Activated naive CD8-positive, alpha-beta T cell treated with anti-CD3 and anti-CD28 coated beads, Interleukin-2, amount 50 U/mL, for 24 hours (primary cell): ENCODE measurements at regions not wholly inside any gene's neighbourhood (a gene's known extent, or its start where the extent isn't known, plus 50 kb on each side); places are given as distances from the start of the nearest gene placed in this dataset.

Experiments used
- ATAC-seq: fragments of 150-1000 bp; cut with Tn5 transposase; one replicate; pipeline ENCODE4 v1.10.0; 2021
- DNase-seq: peaks from one replicate; pipeline ENCODE4 v3.0.0; 2021
- H3K27ac Mint-ChIP-seq: one replicate; pipeline ENCODE4 v1.8.0; 2021; ENCODE audit warnings: mild to moderate bottlenecking, mixed read lengths
- H3K27me3 Mint-ChIP-seq: one replicate; pipeline ENCODE4 v1.8.0; 2021; ENCODE audit warnings: mixed read lengths
- H3K36me3 Mint-ChIP-seq: one replicate; pipeline ENCODE4 v1.8.0; 2021; ENCODE audit warnings: low read depth, mixed read lengths
- H3K4me1 Mint-ChIP-seq: one replicate; pipeline ENCODE4 v1.8.0; 2021; ENCODE audit warnings: mixed read lengths
- H3K4me3 Mint-ChIP-seq: one replicate; pipeline ENCODE4 v1.8.0; 2021; ENCODE audit warnings: mild to moderate bottlenecking, moderate library complexity, mixed read lengths
- H3K9me3 Mint-ChIP-seq: one replicate; pipeline ENCODE4 v1.8.0; 2021; ENCODE audit warnings: mixed read lengths

DNA sequence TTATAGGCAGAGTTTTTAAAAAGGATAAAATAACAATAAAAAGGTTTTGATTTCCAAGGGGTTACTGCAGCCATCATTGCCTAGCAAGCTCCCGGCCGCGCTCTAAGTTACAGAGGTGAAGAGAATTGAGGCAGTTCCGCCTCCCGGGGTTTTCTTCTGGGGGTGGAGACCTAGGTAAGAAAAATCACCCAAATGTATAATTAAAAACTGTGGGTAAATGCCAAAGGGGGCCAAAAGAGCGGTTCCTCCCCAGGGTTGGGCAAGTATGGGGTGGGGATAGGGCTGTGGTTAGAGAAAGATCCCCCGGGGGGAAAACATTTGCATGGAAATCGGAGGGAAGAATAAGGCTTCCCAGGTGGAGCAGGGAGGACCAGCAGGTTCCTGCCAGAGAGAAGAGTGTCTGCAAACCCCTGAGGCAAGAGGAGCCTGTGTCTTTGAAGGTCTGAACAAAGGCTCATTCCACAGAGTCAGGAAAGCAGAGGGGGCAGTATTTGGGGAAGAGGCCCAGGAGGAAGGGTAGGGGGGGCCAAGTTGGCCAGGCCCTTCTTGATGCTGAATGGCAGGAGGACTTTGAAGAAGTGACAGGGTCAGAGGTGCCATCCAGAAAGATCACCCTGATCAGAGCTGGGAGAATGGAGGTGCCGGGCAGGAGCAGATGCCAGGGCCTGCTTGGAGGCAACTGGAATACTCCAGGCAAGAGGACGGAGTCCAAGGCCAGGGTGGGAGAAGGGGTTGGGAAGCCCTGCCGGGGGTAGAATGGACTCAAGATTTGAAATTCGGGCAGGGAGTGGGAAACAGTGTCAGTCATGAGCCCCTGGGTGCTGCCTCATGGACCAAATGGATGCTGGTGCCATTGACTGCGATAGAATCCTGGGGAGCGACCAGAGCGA, 152.9 kb upstream of the RGMA start:
- no peak for ATAC-seq
- Mint-ChIP-seq H3K36me3 (no peaks in the 10 kb centered on the region), H3K27me3 (peaks cover 7% of the 10 kb centered on the region), H3K9me3 (no peaks in the 10 kb centered on the region), H3K4me1 (peaks cover under 1% of the 10 kb centered on the region), H3K27ac (no peak overlapping the region), H3K4me3 (no peak overlapping the region)
- no peak for DNase-seq

DNA sequence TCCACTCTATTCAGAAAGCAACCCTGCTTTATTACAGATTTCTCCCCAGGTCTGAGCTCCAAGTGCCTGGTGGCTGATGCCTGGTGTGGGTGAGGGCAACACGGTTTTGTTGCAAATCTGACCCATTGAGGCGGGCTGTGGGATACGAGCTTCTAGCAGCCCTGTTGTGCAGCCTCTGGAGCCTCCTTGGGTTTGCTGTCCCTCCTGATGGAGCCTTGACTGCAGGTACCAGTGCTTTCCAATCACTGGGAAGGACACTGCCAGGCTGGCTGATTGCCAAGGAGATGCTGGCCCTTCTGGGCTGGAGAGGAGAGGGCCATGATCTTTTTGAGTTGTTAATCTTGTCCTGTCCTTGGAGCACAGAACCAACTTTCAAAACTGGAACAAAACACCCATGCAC, 151.0 kb upstream of the RGMA start:
- ATAC-seq, result no peak
- Mint-ChIP-seq H3K27ac (no peak overlapping the region), H3K27me3 (peaks cover 5% of the 10 kb centered on the region), H3K36me3 (no peaks in the 10 kb centered on the region), H3K4me3 (no peak overlapping the region), H3K9me3 (no peaks in the 10 kb centered on the region), H3K4me1 (peaks cover 1% of the 10 kb centered on the region)
- no peak for DNase-seq

DNA sequence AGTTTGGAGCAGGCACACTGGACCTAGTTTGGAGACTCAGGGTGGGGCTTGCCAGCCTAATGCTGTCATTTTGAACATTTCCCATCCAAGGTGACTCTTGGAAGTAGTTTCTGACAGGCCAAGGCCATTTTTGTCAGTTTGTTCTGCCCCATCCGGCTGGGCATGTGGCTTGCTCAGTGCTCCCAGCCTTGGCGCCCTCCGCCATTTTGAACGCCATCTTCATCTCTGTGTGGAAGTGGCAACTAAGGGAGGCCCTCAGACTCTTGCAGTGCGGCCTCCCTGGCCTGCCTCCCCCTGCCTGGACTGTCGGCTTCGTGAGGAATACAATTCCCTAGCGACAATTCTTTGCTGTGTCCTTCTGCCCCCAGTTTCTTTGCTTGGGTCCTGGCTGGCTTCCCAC, 150.6 kb upstream of the RGMA start:
- H3K27me3 Mint-ChIP-seq, result peaks cover 5% of the 10 kb centered on the region
- H3K4me3 Mint-ChIP-seq, result no peak overlapping the region
- ATAC-seq, result no peak
- no peak overlapping the region for H3K27ac Mint-ChIP-seq
- DNase-seq, result no peak
- H3K36me3 Mint-ChIP-seq, result no peaks in the 10 kb centered on the region
- H3K9me3 Mint-ChIP-seq, result no peaks in the 10 kb centered on the region
- peaks cover 1% of the 10 kb centered on the region for H3K4me1 Mint-ChIP-seq

DNA sequence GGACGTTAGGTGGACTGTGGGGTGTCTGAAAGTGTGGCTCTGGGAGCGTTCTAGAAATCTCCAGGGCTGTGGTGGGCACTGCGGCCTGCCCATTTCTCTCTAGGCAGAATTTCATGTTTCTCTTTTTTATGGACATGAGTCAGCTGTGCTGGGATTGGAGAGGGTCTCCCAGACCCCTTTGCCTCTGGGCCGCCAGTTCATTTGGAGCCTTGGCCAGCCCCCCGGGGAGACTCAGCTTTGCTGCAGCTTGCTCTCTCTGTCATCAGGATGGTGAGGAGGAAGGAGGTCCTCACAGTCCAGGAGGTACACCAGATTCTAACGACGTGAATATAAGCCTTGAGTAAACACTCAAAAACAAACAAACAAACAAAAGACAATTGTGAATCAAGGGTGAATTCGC, 149.6 kb upstream of the RGMA start:
- Mint-ChIP-seq H3K9me3 (no peaks in the 10 kb centered on the region), H3K4me3 (no peak overlapping the region), H3K4me1 (peaks cover 1% of the 10 kb centered on the region), H3K27ac (no peak overlapping the region), H3K36me3 (no peaks in the 10 kb centered on the region), H3K27me3 (peaks cover 8% of the 10 kb centered on the region)
- ATAC-seq (no peak), DNase-seq (no peak)

DNA sequence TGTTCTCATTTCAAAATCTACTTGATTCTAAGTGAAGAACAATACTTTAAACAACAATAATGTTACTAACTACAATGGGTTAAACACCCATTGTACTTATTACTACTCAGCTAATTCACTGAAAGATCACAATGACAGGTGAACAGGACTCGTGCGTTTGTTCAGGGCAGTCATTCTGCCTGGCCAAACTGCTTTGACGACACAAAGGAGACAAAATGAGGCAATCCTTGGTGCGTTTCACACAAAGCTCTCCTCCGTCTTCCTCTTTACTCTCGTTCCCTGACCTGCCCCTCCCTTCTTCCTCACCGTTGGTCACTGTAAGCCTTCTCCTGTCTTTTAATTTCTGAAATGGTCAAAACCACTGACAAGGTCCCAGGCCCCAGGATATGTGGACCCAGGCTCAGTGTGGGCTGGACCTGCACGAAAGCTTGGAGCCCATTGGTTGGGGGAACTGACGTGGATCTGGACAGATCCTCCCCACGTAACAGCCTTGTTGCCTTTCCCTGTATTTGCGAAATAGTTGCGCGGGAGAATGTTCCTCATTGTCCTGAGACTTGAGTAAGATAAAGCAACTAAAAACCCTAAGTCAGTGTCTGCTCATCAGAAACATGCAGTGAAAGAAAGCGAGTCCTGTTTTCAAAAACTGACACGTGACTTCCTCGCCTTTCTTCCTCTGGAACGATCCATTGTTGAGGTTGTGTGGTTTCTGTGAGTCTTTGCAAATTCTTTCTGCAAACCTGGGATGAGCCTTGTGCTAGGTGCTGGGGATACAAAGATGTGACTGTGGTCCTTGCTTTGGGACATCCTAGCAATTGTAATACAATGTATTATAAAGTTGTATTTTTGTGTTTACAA, 147.1 kb upstream of the RGMA start:
- ATAC-seq, result no peak
- Mint-ChIP-seq H3K36me3 (no peaks in the 10 kb centered on the region), H3K4me1 (peaks cover 4% of the 10 kb centered on the region), H3K9me3 (no peaks in the 10 kb centered on the region), H3K4me3 (peak overlapping the region; percentile 42), H3K27me3 (peaks cover 12% of the 10 kb centered on the region), H3K27ac (no peak overlapping the region)
- peak; percentile 4 for DNase-seq

DNA sequence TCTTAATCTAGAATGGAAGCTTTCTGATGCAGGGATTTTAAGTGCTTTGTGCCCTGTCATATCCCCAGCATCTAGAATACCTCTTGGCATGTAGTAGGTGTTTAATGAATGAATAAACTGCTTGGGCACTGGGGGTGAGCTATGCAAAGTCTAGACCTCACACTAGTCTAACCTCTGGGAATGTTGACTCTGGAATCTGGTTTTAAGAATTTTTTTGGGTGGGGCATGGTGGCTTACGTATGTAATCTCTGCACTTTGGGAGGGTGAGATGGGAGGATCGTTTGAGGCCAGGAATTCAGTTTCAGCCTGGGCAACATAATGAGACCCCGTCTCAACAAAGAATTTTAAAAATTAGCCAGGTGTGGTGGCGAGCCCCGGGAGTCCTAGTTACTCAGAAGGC, 146.3 kb upstream of the RGMA start:
- Mint-ChIP-seq H3K9me3 (no peaks in the 10 kb centered on the region), H3K4me1 (peaks cover 4% of the 10 kb centered on the region), H3K27me3 (peaks cover 15% of the 10 kb centered on the region), H3K36me3 (no peaks in the 10 kb centered on the region), H3K27ac (no peak overlapping the region), H3K4me3 (no peak overlapping the region)
- DNase-seq (no peak), ATAC-seq (no peak)

DNA sequence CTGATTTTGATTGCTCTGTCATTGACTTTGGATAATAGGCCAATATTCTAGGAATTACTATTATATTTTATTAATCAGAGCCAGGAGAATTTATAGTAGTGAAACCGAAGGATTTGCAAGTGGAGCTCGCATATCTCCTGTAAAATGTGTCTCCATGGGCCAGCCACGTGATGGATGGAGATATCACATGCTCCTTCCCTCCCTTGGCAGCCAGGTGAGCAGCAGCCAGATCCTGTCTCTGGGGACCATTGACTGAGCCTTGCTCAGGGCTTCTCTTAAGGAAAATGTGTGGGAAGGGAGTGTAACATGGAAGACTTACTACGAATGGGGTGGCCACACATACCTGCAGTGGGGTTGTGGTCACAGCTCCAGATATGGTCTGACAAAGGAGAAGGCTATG, 144.7 kb upstream of the RGMA start:
- no peak for DNase-seq
- Mint-ChIP-seq H3K4me1 (peaks cover 4% of the 10 kb centered on the region), H3K36me3 (no peaks in the 10 kb centered on the region), H3K27ac (no peak overlapping the region), H3K9me3 (no peaks in the 10 kb centered on the region), H3K27me3 (peaks cover 16% of the 10 kb centered on the region), H3K4me3 (no peak overlapping the region)
- ATAC-seq, result no peak

DNA sequence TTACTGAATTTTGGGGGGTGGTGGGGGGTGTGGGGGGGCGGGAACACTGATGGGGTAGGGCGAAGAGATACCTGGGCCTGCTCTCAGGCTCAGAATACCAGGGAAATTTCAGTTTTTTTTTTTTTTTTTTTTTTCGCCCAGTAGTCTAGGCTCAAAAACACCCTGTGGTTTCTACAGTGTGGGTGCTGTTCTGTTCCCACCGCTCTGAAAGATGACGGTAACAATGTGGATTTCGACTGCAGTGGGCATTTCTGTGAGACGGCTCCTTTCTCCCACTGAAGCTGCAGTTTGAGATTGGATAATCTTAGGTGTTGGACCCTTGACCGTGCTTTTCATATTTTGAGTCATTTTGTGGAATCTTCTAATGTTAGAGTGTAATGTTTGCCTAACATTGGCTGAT, 143.8 kb upstream of the RGMA start:
- Mint-ChIP-seq H3K36me3 (no peaks in the 10 kb centered on the region), H3K27me3 (peaks cover 15% of the 10 kb centered on the region), H3K27ac (no peak overlapping the region), H3K4me3 (no peak overlapping the region), H3K9me3 (no peaks in the 10 kb centered on the region), H3K4me1 (peaks cover 4% of the 10 kb centered on the region)
- ATAC-seq (no peak), DNase-seq (no peak)

DNA sequence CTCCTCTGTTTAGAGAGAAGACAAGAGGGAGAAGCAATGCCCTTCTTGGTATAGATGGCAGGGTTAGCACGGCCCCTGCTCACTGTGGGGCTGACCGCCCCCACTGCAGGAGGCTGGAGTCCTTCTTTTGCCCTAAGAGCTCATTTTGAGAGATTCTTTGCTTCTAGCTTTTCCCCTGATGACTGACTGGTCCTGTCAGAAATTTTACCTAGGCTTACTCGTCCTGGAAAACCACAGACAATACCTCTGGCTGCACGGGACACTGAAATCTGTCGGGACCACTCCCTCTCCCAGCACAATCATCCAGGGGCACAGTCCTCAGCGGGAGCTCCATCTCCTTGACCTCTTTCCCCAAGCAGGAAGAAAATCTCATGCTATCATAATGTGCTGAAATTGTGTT, 143.0 kb upstream of the RGMA start:
- no peak overlapping the region for H3K27ac Mint-ChIP-seq
- H3K4me1 Mint-ChIP-seq, result peaks cover 4% of the 10 kb centered on the region
- no peak for ATAC-seq
- no peaks in the 10 kb centered on the region for H3K9me3 Mint-ChIP-seq
- DNase-seq, result no peak
- no peak overlapping the region for H3K4me3 Mint-ChIP-seq
- no peaks in the 10 kb centered on the region for H3K36me3 Mint-ChIP-seq
- H3K27me3 Mint-ChIP-seq, result peaks cover 17% of the 10 kb centered on the region

DNA sequence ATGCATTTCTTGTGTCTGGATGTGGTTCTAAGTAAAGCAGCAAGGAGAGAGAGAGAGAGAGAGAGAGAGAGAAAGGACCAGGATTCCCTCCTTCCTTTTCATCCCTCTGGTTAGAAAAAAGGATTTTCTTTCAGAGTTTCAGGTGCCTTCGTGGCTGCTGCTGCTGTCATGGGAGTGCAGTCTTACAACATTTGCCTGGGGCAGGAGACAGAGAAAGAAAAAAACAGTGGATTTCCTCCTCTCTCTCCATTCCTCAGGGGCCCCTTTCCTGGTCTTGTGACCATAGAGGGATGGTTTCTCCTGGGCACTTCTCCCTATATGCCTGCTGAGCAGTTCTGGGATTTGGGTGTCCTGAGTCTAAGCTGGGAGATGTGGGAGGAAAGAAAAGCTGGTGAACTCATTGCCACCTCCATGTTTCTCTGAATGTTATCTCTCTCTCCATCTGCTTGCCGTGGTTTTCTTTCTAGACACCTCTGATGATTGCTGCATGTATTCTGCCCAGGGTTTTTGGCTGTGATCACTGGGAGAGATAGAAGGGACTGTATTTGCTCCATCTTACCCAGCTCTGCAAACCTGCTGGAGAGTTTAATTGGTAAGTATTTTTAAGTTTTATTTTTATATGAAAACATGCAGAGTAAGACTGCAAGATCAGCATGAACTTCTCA, 142.4 kb upstream of the RGMA start:
- peaks cover 4% of the 10 kb centered on the region for H3K4me1 Mint-ChIP-seq
- DNase-seq, result no peak
- H3K4me3 Mint-ChIP-seq, result no peak overlapping the region
- no peak overlapping the region for H3K27ac Mint-ChIP-seq
- no peak for ATAC-seq
- H3K27me3 Mint-ChIP-seq, result peaks cover 18% of the 10 kb centered on the region
- no peaks in the 10 kb centered on the region for H3K36me3 Mint-ChIP-seq
- no peaks in the 10 kb centered on the region for H3K9me3 Mint-ChIP-seq

DNA sequence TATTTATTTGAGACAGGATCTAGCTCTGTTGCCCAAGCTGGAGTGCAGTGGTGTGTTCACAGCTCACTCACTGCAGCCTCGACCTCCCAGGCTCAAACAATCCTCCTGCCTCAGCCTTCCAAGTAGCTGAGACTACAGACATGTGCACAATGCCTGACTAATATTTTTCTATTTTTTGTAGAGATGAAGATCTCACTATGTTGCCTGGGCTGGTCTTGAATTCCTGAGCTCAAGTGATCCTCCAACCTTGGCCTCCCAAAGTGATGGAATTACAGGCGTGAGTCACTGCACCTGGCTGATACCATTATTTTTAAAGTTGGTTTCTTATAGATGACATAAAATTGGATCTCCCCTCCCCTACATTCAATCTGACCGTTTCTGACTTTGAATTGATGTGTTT, 139.5 kb upstream of the RGMA start:
- Mint-ChIP-seq H3K9me3 (no peaks in the 10 kb centered on the region), H3K27ac (no peak overlapping the region), H3K4me1 (peaks cover 2% of the 10 kb centered on the region), H3K4me3 (no peak overlapping the region), H3K36me3 (no peaks in the 10 kb centered on the region), H3K27me3 (peaks cover 14% of the 10 kb centered on the region)
- DNase-seq (no peak), ATAC-seq (no peak)

DNA sequence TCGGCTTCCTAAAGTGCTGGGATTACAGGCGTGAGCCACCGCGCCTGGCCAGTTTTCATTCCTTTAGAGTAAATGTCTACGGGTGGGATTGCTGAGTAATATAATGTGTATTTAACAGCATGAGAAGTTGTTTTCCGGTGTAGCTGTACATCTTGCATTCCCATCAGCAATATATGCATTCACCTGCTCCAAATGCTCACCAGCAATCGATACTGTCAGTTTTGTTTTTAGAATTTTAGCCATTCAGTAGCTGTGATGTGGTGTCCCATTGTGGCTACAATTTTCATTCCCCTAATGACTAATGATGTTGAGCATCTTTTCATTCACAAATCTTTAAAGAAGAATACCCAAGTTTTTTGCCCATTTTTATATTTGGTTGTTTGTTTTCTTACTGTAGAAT, 134.8 kb upstream of the RGMA start:
- Mint-ChIP-seq H3K27ac (no peak overlapping the region), H3K4me1 (no peaks in the 10 kb centered on the region), H3K4me3 (no peak overlapping the region), H3K9me3 (no peaks in the 10 kb centered on the region), H3K36me3 (no peaks in the 10 kb centered on the region), H3K27me3 (peaks cover 6% of the 10 kb centered on the region)
- ATAC-seq (no peak), DNase-seq (no peak)

DNA sequence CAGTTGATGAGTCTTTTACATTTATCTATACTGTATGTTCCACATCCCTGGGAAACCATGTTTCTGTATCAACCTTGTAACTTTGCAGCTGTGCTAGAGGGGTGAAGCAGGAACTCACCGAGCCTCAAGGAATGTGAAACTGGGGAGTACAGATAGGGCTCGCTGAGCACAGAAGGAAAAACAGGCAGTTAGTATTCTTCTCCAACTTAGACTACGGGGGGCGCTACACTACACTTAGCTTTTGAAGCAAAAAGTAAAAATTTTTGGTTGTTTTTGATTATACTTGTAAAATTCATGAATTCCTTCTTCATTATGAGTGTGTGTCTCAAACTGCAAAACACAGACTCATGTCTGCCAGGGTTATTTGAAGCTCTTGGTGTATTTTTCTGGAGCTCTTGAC, 132.7 kb upstream of the RGMA start:
- ATAC-seq, result no peak
- H3K9me3 Mint-ChIP-seq, result no peaks in the 10 kb centered on the region
- H3K4me3 Mint-ChIP-seq, result no peak overlapping the region
- H3K4me1 Mint-ChIP-seq, result no peaks in the 10 kb centered on the region
- no peak overlapping the region for H3K27ac Mint-ChIP-seq
- no peaks in the 10 kb centered on the region for H3K36me3 Mint-ChIP-seq
- H3K27me3 Mint-ChIP-seq, result peaks cover 4% of the 10 kb centered on the region
- DNase-seq, result no peak

DNA sequence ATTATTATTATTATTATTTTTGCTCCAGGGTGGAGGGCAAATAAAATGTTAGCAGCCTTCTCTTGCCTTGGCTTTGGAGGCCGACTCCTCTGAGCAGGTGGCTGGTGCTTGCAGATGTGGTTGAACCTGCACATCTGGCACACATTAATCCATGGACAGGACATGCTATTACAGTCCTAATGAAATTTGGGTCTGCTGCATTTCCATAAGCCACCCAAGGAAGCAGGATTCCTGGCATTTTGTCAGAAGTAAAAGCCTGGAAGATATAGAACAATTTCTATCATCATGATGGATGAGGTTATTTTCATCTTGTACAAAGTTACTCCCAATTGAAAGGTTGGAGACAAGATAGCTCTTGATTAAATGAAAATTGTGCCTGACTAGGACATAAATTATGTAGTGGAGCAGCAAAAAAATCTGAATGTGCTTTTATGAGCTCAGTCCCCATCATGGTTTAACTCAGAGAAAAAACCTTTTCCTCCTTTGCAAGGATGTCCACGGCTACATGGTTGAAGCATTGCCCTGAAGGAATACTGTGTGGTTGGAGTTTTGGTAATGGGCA, 130.9 kb upstream of the RGMA start:
- no peak overlapping the region for H3K4me3 Mint-ChIP-seq
- DNase-seq, result no peak
- no peak for ATAC-seq

More for the DNA sequence above, 130.9 kb upstream of the RGMA start:
- H3K9me3 Mint-ChIP-seq, result no peaks in the 10 kb centered on the region
- no peaks in the 10 kb centered on the region for H3K27me3 Mint-ChIP-seq
- H3K27ac Mint-ChIP-seq, result no peak overlapping the region
- H3K36me3 Mint-ChIP-seq, result no peaks in the 10 kb centered on the region
- no peaks in the 10 kb centered on the region for H3K4me1 Mint-ChIP-seq
